MM.1S (cell line): ENCODE measurements at regions not wholly inside any gene's neighbourhood (a gene's known extent, or its start where the extent isn't known, plus 50 kb on each side); places are given as distances from the start of the nearest gene placed in this dataset.

Source experiments
- EZH2 ChIP-seq: fragments of 300-600 bp; sonication (generic); optimal IDR thresholded peaks from 2 replicates; pipeline ENCODE3; 2017; ENCODE audit warnings: low read depth, mild to moderate bottlenecking, antibody characterized with exemption, low read length, mixed read lengths
- TF ChIP-seq, protein P1 (sequence below): fragments of 300-600 bp; sonication (generic); IDR thresholded peaks from 2 replicates; pipeline ENCODE4 v1.5.1; 2016; ENCODE audit warnings: antibody characterized with exemption, low read length, mixed read lengths

GRCh38 chr3:23041918-23042696 lies 161.0 kb upstream of the UBE2E2 start:
- no peak for TF ChIP-seq EZH2
- TF ChIP-seq, protein P1, sequence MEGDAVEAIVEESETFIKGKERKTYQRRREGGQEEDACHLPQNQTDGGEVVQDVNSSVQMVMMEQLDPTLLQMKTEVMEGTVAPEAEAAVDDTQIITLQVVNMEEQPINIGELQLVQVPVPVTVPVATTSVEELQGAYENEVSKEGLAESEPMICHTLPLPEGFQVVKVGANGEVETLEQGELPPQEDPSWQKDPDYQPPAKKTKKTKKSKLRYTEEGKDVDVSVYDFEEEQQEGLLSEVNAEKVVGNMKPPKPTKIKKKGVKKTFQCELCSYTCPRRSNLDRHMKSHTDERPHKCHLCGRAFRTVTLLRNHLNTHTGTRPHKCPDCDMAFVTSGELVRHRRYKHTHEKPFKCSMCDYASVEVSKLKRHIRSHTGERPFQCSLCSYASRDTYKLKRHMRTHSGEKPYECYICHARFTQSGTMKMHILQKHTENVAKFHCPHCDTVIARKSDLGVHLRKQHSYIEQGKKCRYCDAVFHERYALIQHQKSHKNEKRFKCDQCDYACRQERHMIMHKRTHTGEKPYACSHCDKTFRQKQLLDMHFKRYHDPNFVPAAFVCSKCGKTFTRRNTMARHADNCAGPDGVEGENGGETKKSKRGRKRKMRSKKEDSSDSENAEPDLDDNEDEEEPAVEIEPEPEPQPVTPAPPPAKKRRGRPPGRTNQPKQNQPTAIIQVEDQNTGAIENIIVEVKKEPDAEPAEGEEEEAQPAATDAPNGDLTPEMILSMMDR = no peak
